C1 segment of cervical spinal cord (tissue), 14 donors: ENCODE measurements at regions not wholly inside any gene's neighbourhood (a gene's known extent, or its start where the extent isn't known, plus 50 kb on each side); places are given as distances from the start of the nearest gene placed in this dataset.
"Not testable (repeated sequence)": the region's sequence is repeated elsewhere in the genome, so short reads cannot be mapped to it uniquely, and the experiment has no call there.

ENCODE experiments used
- DNase-seq, 14 donors: peaks; one replicate each; lab custom pipeline; 2025; lab: John Stamatoyannopoulos, UW

DNA sequence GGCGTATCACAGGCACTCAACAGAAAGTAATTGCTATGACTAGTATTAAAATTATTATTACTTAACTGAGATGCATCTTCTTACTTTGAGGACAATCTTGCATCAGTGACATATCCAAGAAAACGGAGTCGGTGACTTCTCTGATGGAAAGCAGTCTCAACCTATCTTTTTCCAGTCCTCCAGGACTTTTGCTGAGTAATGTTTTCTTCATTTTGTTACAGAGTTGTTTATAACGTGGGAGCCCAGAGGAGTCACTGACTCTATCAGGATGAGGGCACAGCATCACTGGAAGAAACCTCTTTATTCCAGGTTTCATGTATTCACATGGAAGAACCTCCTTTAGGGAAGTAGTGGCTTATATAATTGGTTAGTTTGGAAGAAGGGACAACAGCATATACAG, 51.5 kb upstream of the MELK start:
- DNase-seq: no peak

GRCh38 chr9:36517131-36517530, 55.6 kb upstream of the MELK start:
- DNase-seq: no peak

- DNase-seq: no peak
Observed at GRCh38 chr9:36504156-36504555, 68.5 kb upstream of the MELK start.

- DNase-seq: no peak
Observed at GRCh38 chr9:36503172-36504088, 69.3 kb upstream of the MELK start.

DNA sequence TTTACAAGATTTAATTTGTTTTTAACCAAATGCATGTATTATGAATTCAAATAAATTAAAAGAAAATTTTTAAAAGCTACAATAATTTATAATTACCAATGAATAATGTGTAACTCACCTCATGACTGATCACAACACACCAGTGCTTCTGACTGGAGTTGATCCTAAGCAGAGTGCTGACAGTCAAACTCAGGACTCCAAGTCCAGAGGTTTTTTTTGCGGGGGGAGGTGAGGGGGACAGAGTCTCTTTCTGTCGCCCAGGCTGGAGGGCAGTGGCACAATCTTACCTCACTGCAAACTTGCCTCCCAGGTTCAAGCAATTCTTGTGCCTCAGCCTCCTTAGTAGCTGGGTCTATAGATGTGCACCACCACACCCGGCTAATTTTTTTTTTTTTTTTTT, 71.0 kb upstream of the MELK start:
- DNase-seq: no peak

DNA sequence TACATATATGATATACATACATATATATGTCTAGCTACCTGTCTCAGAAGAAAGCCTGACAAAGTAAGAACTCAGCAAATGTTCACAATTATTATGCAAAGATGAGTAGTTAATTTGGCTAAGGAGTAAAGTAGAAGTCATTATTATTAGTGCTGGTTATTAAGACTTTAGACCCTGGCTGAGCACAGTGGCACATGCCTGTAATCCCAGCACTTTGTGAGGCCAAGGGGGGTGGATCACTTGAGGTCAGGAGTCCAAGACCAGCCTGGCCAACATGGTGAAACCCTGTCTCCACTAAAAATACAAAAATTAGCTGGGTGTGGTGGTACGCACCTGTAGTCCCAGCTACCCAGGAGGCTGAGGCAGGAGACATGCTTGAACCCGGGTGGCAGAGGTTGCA, 71.8 kb upstream of the MELK start:
- not testable (repeated sequence) for DNase-seq

GRCh38 chr9:36499174-36499890, 73.4 kb upstream of the MELK start:
- DNase-seq: no peak

- not testable (repeated sequence) for DNase-seq
Observed at GRCh38 chr9:36493564-36493963, 79.1 kb upstream of the MELK start.

DNA sequence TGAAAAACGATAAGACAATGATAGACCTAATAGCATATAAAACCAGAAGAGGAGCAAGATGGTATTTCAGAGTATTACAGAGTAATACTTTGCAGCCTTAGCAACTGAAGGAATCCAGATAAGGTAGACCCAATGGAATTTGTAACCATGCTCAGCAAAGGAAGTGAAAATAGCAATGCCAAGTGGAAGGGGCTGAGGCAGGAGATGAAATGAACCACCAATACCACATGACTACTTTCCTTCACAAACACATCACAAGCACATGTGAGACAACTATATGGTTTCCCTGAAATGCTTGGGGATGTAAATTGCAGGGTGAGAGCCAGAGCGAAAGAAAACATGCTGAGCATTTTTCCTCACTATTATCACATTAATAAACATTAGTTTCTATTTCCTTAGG, 79.8 kb upstream of the MELK start:
- no peak for DNase-seq

DNA sequence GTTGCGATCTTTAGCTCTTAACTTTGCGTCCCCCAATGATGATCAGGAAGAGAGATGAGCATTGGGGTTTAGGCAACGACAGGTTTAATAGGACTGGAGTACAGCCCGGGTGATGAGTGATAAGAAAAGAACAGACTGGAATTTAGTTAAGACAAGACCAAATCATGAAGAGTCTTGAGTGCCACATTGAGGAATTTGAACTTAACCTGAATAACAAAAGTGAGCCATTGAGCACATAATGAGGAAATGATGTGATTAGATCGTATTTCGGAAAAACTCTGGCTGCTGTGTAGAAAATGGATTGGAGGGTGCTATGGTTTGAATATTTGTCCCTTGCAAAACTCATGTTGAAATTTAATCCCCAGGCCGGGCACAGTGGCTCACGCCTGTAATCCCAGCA, 83.2 kb upstream of the MELK start:
- DNase-seq: no peak

DNA sequence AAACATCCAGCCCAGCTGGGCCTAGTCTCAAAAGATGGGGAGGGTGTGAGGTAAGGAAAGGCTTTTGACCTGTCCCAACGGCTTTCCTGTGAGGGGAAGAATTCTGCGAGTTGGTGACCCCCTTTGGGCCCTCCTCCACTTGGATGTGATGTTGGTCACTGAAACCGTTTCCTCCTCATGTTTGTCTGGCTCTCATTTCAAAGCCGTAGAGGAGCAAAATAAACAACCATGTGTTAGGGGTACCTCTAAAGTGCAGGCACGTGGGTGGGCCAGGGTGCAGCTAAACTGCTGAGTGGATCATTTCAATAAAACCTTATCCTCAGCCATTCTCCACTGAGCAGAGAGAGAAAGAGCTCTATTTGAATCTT, 84.3 kb upstream of the MELK start:
- peak in 2 of 14 donors; percentile 50 to 62 for DNase-seq

DNA sequence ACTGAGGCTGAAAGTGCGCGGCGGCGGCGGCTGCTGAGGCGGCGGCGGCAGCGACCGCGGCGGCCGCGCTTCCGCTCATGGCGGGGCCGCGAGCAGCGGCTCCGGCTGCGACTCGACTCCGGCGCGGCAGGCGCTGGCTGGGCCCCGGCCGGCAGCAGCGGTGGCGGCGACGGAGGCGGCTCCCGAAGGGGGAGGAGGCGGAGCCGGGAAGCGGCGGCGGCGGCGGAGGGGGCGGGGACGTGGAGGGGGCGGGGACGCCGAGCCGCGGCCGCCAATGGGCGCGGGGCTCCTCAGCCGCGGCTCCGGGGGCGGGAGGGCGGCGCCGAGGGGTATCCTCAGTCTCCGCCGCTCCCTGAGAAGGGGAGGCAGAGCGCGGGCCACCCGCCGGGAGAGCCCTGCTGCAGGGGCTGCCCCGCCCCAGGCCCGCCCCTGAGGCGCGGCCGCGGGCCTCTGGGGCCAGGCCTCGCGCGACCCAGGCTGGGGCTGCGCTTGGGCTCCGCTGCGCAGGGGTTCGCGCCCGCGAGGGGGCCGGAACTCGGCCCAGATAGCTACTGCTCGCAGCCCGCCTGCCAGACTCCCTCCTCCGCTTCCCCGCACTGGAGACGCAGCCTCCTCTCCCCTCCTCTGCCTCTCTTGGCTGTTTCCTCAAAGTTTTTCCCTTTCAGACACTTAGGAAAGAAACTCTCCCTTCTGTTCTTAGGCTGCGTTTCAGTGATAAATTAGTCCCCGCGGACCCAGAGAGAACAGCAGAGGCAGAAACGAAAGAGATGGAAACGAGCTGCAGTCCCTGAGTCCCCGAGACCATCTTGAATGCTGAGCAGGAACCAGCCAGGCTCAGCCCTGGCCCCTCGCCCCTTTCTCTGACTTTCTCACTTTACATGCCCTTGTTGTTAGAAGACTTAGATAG, 85.0 kb upstream of the MELK start:
- peak; percentile 39 to 94 (median 81) for DNase-seq

GRCh38 chr9:36486933-36487481, 85.7 kb upstream of the MELK start:
- DNase-seq: peak in 4 of 14 donors; percentile 9 to 47 (median 20)

- DNase-seq: peak in 8 of 14 donors; percentile 10 to 52 (median 30)
Observed at GRCh38 chr9:36486329-36486932, 86.3 kb upstream of the MELK start.

GRCh38 chr9:36485647-36486328, 85.7 kb upstream of the RNF38 start:
- peak in 3 of 14 donors; percentile 24 to 44 (median 32) for DNase-seq

- no peak for DNase-seq
Observed at GRCh38 chr9:36484124-36484523, 84.1 kb upstream of the RNF38 start.

DNA sequence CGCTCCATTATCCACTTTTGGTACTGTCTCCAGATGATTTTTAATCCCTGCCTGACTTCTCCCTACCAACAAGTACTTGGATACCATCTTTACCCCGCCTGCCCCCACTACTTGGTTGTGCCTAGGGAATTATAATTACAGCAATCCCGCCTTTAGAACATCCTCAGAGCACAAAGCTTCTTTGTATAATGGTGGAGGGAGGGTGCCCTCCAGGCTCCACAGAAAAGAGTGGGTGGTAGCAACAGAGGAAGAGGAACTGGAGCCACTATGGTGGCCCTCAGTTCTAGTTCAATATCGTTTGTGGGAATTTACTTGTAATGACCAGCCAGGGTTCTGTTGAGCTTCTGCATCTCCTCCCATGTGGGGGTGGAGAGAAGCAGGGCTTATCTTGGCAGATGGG, 79.0 kb upstream of the RNF38 start:
- peak in 6 of 14 donors; percentile 16 to 46 (median 28) for DNase-seq

DNA sequence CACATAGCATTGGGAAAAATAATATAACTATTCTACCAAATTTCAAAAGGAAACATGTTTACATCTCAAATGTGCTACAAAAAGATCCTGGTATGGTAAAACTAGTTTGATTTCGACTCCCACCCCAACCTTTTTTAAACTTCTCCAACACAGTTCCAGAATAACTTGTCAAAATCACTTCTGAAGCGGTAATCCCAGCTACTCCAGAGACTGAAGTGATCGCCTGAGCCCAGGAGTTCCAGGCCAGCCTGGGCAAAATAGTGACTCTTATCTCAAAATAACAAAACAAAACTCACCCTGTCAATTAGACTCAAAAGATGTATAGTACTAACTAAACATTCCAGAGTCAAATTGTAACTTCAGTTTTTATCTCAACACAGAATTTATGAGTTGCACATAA, 71.3 kb upstream of the RNF38 start:
- no peak for DNase-seq

DNA sequence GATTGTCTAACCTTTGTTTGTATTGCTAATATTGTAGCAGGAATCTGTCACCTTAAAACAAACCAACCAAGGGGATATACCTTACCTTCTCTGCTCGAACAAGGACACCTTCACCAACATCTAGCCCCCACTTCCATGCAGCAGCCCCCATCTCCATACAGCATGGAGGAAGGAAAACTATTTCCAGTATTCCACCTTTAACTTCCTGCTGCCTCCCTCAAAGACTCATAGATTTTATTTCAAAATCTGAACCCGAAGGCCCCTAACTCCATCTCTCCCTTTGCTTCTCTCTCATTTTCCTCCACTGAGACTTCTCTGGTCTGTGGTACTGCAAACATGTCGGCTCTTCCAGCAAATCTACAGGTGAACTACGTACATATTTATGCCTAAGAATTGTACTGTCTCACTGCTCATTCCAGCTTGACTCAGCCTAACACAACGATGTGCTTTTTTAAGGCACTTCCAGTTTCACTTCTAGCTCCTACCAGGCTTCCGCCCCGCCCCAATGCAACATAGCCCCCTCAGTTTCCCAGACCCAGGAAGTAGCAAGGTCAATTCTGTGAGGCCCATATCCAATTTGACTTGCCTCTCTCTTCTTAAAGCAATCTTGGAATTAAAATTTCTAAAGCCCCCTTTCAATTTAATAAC, 70.7 kb upstream of the RNF38 start:
- peak in 5 of 14 donors; percentile 5 to 34 (median 22) for DNase-seq

DNA sequence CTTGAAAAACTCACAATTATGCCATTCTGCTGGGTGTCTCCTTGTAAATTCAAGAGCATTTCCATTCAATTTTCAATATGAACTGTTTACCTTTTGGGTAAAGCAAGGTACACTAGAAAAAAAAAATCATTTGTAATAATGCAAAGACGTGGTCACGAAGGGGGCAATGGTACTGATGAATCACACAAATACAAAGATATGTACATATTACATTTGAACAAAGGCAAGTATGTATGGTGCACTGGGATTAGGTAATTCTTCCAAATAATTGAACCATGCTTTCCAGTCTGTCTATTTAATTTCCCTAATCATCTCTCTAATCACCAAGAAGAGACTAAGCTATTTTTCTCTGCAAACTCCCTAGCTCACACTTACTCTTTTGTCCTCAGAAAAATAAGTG, 63.4 kb upstream of the RNF38 start:
- DNase-seq: no peak
